ENCODE measurements at regions not wholly inside any gene's neighbourhood (a gene's known extent, or its start where the extent isn't known, plus 50 kb on each side); places are given as distances from the start of the nearest gene placed in this dataset.

- TF ChIP-seq, protein P1, sequence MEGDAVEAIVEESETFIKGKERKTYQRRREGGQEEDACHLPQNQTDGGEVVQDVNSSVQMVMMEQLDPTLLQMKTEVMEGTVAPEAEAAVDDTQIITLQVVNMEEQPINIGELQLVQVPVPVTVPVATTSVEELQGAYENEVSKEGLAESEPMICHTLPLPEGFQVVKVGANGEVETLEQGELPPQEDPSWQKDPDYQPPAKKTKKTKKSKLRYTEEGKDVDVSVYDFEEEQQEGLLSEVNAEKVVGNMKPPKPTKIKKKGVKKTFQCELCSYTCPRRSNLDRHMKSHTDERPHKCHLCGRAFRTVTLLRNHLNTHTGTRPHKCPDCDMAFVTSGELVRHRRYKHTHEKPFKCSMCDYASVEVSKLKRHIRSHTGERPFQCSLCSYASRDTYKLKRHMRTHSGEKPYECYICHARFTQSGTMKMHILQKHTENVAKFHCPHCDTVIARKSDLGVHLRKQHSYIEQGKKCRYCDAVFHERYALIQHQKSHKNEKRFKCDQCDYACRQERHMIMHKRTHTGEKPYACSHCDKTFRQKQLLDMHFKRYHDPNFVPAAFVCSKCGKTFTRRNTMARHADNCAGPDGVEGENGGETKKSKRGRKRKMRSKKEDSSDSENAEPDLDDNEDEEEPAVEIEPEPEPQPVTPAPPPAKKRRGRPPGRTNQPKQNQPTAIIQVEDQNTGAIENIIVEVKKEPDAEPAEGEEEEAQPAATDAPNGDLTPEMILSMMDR (IDR thresholded peaks at IDR 0.05) = no peak
- no peak for TF ChIP-seq ZFX (IDR thresholded peaks at IDR 0.05; ENCODE audit: borderline replicate concordance)
These were observed 570.5 kb upstream of the SEMA3D start for GRCh38 chr7:85757348-85757747.
